SIG-M5 (cell line): ENCODE measurements at regions not wholly inside any gene's neighbourhood (a gene's known extent, or its start where the extent isn't known, plus 50 kb on each side); places are given as distances from the start of the nearest gene placed in this dataset.

ENCODE experiments used
- DNase-seq: peaks from one replicate; lab custom pipeline; 2025; lab: John Stamatoyannopoulos, UW

DNA sequence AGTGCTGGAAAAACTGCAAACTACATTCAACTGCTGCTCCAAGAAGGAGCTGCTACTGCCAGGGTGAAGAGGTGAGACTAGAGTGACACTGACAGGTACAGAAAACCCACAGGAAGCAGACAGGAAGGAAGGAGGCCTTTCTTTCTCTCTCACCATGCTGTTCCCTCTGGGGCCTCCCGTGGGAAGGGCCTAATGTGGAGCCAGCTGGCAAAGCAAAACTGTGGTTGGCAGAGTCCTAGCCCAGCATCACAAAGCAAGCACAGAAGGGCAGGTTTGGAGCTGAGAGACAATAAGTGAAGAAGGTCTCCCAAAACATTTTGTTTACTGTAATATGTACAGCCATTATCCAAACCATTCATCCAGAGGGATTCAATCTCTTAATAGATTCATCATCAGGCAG is 122.5 kb upstream of the MAX start:
- no peak for DNase-seq

DNA sequence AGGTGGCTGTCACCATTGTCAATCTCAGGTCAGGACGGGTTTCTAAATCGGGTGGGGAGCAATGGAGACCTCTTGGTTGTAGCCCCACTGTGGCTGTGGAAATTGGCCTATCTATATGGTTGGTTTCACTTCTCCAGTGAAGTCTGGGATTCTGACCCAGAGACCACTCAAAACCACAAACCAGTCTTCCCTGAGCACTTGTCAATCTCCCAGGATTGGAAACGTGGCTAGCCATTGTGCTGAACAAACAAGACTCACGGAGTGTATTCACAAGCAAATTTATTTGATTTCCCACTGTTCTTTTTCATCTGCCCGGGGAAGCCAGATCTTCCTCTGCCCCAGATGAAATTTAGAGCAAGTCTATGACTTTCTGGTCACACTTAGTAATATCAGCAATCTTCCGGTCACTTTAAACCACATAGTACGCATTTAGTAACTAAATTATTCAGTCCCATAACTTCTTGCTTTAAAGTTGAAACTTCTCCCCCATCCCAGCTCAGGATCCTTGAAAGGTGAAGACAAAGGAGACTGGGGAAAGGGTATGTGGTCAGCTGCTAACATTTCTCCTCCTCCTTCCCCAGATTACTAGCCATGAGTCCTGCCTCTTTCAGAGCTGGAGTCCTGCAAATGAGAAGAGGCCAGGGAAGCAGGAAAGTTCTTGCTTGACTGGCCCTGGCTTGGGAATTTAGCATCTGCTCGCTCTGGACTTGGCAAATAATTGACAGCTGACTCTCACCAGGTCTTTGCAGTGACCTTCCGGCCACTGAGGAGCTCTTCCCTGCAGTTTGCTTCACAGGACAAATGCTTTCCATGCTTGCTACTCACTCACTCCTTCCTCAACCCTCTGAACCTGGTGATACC is 123.2 kb upstream of the MAX start:
- DNase-seq: no peak

DNA sequence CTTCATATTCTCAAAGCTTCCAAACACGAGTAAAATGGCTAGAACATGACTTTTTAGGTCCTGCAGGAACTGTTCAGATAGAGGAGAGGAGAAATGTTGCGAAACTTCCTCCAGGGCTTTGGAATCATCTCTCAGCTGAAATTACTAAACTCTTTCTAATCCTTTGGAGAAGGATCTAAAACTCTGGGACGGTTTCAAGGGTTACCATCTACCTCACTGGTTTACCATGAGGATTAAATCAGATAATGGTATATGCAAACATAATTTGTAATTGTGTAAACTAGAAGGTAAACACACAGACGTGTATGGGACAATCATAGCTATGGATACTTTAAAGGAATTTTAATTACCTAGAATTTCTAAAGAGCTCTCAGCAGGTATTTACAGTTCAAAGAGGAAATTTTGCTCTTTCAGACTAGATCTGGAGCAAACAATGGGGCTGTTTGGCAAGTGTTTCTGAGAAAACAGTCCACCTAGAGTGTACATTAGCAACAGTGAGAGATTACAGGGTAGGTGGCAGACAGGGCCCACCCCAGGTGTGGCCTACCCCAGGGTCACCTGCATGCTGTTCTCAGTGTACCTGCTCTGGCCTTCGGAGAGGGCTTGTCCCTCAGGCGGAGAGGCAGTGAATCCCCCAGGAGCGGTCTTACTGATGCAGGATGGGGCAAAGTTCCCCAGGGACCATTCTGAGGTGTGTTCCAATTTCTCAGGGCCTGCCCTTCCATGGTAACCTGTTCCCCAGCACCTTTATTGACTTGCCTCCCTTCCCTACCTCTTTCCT is 124.7 kb upstream of the MAX start:
- no peak for DNase-seq

DNA sequence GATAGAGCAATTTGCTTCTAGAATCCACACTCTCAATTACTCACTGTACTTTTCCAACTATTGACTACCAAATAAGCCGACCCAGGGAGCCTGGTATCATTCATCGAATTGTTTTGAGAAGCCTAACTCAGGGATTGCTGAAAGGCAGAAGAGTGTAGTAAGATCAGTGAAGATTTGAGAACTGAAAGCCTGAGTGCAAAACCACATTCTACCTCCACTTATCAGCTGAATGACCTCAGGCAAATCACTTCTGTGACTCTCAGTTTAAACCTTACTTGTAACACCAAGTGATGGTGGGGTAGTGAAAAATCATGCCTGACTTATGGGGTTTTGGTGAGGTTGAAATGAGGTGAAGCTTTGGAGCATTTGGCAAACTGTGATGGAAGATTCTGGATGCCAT is 126.1 kb upstream of the MAX start:
- DNase-seq: no peak

DNA sequence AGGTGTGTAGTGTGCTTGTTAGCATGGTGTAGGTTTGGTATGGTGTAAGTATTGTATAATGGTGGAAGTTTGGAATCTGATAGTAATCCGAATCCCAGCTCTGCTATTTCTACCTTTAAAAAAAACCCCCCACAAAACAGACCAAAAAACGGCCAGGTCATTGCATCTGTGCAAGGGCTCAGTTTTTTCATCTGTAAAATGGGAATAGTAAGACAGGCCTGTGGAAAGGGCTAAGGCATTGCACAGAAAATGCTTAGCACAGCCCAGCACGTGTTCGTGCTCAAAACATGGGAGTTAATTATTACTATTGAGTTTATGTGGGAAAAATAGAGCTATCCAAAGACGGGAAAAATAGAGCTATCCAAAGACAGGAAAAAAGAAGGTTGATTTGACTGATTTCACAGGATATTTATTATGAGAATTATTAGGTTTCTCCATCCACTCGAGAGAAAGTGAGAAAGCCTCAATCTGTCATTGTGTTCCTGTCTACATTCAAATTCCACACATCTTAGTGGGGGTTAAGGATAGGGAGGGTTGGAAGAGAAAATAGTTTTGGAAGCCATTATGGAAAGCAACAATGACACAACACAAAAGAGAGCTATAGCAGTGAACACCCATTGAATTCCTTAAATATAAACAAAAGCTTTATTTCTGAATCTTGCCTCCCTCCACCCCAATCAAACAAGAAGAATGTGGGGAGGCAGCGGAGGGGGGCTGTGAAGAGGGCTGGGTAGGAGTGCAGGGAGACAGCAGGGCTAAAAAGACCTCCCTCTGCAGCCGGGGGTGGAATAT is 126.8 kb upstream of the MAX start:
- no peak for DNase-seq

DNA sequence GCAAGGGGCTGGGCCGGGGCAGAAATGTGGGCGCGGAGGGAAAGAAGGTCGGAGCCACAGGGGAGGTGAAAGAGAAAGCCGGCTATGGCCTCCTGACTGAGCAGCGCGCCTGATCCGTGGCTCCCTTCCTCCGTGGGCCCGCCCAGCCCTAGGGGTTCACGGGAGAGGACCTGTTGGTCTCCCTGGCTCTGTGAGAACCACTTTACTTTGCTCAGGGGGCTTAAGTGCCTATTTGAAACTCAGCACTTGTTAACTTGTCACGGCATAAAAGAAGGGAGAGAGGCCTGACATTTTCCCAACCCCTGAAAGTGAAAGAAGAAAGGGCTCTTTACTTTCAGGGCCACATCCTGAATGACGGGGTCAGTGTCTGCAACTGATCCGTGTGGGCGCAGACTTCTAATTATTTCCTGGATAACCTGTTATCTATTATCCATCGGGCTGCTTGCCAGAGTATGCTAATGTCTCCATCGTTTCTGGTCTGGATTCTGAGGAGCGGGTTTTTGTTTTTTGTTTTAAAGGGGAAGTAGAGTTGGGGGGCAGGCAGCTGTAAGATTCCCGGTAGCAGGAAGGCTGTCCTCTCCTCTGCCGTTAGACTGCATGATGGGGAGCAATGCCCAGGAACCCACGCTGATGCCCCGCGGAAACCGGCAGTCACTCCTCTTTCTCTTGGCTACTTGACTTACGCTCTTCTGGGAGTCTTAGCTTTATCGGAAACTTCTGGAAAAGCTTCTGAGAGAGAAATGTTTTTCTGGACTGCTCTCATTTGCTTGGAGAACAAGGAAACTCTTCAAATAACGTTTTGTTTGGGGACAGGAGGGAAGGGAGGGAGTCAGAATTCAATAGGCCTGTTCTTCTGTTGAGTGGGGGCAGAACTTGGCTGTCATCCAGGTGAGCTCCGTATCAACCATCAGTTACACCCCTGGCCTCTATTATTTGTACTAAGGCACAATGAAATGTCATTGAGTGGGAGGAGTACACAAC is 127.7 kb upstream of the MAX start:
- no peak for DNase-seq

DNA sequence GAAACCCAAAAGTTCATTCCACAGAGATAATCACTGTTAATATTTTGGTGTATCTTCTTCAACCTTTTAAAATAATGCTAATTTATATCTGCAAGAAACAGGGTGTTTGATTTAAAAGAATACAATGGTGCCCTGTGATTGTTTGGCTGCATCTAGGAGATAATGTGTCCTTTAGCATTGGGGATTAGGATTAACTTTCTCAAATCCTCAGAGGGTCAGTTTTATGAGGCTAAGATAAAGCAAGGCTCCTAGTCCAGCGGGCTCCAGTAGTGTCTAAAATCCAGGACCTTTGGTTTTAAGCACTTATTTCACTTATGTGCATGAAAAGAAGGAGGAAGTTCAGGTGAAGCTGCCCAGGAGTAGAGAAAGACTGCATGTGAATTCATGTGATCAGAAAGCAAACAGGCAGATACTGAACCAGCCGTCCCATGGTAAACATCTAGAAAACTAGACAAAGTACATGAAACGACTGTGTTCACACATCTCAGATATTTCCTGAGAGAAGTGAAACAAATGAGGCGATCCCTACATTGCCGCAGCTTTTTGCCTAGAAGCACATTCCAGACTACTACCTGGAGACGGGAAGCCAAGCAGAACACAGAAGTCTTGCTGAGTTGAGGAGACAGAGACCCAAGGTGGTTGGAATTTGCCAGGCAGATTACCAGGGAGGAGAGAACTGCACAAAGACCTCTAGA is 129.1 kb upstream of the MAX start:
- no peak for DNase-seq

DNA sequence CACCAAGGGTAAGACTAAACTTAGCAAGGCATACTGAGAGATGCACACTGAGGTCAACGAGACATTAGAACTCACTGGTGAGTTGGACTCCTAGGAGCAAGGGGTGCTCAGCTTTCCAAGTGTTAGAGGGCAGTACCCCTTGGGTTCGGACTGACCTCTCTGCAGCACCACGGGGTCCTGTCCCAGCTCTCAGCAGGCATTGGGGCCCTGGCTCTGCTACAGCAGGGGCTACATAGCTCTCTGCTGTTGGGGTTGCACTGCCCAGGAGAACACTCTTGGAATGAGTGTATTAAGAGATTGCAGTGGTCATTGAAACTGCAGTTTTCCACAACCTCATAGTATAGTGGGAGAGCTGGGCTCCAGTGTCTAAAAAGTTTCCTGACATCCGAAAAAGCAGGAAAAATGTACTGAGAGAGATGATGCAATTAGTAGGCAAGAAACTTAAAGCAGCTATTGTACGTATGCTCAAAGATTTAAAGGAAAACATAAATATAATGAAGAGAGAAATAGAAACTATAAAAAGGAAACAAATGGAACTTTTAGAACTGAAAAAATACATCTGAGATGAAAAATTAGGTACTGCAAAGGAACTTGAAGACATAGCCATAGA is 132.5 kb upstream of the MAX start:
- no peak for DNase-seq

DNA sequence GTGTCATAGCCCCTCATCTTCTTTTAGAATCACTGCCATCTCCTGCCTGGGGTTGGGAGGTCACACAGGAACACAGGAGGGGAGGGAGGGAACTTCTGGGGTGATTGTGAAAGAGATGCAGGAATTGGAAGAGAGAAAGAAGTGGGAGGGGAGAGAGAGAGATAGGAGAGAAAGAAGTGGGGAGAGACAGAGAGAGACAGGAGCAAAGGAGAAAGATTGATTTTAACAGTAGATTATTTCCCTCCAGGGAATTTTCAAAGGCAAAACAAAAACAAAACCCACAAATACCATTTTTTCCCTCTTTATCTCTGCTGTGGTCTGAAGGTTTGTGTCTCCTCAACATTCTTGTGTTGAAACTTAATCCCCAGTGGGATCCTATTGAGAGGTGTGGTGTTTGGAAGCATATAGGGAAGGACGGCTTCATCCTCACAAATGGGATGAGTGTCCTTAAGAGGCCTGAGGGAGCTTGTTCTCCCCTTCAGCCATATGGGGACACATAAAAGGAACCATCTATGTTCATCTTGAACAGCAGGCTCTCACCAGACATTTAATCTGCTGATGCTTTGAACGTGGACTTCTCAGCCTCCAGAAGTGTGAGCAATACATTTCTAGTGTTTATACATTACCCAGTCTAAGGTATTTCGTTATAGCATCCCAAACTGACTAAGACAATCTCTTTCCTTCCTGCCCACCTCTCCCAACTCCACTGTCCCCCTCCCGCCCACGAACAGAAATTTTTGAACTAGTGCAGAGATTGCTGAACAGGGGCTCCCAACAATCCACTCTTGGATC is 134.9 kb upstream of the MAX start:
- DNase-seq: no peak

DNA sequence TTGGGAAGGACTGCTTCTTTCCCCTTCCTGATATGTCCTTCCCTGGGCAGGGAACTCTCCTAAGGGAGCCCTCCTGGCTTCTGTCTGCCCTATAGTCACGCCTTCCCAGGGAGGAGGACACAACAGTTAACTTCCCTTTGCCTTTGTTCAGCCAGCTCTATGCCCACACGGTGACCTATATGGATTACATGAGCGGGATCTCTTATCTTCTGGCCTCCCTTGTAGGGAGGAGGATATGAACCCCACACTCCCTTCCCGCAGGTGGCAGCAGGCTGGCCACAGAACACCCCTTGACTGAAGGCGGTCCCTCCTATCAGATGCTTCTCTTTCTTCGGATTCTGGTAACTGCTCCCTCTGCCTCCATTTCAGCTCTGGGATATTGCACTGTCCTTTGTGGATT is 135.6 kb upstream of the MAX start:
- no peak for DNase-seq

DNA sequence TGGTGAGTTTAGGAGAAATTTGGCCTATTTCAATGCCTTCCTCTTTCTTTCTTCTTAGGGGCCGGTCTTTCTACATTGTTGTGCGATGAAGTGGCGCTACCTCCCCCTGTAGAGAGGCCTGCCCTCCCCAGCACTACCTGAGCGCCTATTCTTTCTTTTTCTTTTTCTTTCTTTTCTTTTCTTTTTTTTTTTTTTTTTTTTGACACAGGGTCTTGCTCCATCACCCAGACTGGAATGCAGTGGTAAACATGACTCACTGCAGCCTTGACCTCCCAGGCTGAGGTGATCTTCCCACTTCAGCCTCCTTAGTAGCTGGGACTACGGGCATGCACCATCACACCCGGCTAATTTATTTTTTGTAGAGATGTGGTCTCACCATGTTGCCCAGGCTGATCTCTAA is 136.1 kb upstream of the MAX start:
- DNase-seq: no peak

DNA sequence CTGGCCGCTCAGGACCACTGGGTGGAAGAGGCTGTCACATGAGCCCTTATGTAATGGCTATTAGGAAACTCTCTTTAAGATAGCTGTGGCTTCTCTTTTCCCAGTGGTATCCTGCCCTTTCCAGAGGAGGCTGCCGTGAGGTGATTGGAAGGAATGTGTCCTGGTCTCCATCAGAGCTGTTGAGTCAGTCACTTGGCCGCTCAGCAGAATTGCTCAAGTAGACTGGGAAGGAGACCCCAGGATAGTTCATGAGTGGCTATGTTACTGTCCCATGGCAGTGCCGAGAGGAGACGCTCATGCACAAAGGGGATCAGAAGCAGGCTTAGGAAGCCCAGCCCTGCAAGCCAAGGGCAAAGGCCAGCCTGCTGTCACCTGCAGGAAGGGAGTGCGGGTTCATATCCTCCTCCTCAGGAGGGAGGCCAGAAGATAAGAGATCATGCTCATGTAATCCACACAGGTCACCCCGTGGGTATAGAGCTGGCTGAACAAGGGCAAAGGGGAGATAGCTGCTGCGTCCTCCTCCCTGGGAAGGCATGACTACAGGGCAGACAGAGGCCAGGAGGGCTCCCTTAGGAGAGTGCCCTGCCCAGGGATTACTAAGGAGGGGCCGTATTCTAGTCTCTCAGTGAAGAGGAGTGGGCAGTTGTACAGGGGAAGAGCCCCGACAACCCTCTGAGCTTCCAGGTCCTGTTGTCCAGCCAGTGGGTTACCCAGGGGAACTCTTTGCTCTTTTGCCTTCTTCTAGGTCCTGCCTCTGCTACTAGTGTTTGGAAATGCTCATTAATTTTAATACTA is 137.0 kb upstream of the MAX start:
- DNase-seq: no peak

DNA sequence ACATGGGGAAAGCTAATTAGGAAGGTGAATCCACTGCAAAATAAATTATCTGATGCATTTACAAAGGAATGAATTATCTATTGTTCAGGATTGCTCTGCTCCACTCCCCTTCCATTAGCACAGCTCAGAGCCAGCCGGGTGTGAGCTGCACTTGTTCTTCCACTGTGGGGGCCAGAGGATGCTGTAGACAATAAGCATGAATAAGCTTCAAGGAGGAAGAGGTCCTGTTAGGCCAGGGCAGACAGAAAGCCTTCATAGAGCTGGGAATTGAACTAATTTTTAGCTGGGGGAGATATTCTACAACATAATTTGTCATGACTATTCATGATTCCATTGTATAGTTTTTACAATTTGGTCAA is 137.6 kb upstream of the MAX start:
- no peak for DNase-seq

DNA sequence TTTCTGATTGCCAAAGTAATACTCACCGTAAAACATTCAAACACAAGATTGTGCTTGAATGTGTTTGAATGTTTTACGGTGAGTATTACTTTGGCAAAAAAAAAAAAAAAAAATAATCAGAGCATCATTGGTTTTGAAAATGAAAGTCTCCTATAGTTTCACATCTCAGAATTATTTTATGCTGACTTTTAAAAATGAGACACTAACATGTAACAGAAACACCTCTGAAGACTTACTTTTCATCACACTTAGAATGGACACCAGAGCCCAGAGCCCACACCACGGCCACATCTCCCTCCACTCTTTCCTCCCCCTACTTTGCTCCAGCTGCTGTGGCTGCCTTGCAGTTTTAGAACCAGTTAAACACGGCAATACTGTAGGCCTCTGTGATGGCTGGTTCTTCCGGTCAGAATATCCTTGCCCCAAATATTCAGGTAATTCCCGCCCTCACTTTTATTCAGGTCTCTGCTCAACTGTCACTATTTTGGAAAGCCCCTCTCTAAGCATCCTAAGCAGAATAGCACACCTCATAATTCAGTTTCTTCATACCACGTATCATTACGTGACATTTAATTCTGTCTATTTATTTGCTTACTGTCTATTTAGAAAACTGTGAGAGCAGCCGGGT is 138.9 kb upstream of the MAX start:
- no peak for DNase-seq

DNA sequence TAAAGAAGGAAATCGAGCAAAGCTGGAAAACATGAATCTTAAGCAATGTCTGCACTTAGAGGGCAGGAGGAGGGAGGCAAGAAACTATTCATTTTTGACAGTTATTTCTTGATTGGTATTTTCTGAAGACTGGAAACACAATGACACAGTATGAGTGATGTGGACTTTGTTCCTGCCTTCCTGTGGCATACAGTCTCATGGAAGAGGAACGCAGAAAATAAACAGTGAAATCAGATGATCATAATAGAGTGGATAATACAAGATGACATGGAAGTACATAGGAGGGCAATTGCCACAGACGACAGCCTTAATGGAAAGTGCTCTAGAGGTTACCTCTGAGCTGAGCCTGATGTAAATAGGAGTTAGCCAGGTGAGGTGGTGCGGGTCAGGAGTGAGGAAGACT is 140.4 kb upstream of the MAX start:
- no peak for DNase-seq

DNA sequence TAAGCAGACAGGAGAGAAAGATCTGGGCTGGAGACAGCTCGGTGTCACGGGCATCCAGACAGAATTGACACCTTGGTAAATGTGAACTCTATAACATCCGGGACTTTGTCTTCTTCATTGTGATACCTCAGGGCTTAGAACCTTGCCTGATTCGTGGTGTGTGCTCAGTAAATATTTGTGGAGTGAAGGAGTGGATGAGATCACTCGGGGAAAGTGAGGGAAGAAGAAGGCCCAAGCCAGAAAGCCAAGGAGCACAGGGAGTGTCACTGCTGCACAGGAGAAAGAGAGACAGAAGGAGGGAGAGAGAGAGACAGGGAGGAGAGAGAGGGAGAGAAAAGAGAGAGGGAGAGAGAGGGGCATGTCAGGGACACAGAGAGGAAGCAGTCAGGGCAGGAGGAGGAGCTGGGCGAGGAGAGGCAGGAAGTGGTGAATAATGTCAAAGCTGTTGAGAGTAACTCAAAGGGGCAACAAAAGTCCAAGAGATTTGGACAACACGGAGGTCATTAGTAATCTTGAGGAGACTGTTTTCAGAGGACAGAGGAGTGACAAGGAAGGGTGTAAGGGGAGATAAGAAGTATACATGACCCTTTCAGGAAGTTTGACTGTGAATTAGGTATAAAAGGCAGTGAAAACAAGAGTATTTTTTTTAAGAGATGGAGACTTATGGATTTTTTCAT is 141.6 kb upstream of the MAX start:
- no peak for DNase-seq

DNA sequence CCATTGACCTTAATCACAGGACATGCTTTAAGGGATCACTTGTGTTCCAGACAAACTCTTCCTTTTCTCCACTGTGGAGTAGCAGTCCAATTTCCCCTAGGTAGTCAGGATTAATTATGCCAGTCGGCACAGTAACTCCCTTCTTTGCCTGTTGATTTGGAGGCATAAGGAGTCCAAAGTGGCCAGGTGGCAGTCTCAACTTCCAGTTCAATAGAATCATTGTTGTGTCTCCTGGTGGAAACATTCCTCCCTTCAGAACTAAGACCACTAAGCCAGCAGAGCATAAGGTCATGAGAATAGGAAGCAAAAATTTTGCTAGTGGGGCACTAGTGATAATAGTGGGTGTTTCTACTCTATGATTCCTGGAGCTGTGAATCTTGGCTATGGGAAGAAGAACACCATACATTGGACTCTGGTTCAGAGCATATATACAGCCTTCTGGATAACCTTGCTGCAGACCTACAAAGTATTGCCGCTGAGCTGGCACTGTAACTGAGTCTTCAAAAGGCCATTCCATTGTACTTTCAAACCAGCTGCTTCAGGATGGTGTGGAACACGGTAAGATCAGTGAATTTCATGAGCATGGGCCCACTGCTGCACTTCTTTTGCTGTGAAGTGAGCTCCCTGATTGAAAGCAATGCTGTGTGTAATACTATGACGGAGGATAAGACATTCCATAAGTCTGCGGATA is 147.3 kb upstream of the MAX start:
- no peak for DNase-seq
